ENCODE measurements at regions not wholly inside any gene's neighbourhood (a gene's known extent, or its start where the extent isn't known, plus 50 kb on each side); places are given as distances from the start of the nearest gene placed in this dataset.

GRCh38 chr3:94311651-94312050 lies 248.8 kb downstream of the NSUN3 start:
- no peak for TF ChIP-seq CTCF (optimal IDR thresholded peaks at IDR 0.05 in 1 of 3, IDR thresholded peaks at IDR 0.05 in 1 of 3, conservative IDR thresholded peaks at IDR 0.05 in 1 of 3; ENCODE audit: extremely low read depth in 1 of 3, insufficient read depth in 2 of 3, low read length in 3 of 3)
- no peak for TF ChIP-seq EZH2 (IDR thresholded peaks at IDR 0.05; ENCODE audit: low read length)
- H2AFZ ChIP-seq (ENCODE audit: control insufficient read depth, low read length) = no peak overlapping the region
- H3K9me3 ChIP-seq (ENCODE audit: control insufficient read depth, low read depth, low read length) = no peaks in the 10 kb centered on the region
- H3K27ac ChIP-seq (ENCODE audit: control insufficient read depth, insufficient read depth, low read length) = no peak overlapping the region
- no peaks in the 10 kb centered on the region for H3K79me2 ChIP-seq (ENCODE audit: control insufficient read depth, insufficient read depth, low read length)
- no peaks in the 10 kb centered on the region for H3K36me3 ChIP-seq (ENCODE audit: control insufficient read depth in 2 of 2, extremely low read depth in 1 of 2, insufficient read depth in 2 of 2, low read length in 2 of 2)
- no peaks in the 10 kb centered on the region for H3K9me1 ChIP-seq (ENCODE audit: control insufficient read depth, extremely low read depth, insufficient read depth, low read length)
- dilution Hi-C loops (cut with MboI; ENCODE audit: extremely low pct_ligation_motif_present, low sequenced_read_pairs) = no loop called here
- H4K20me1 ChIP-seq (ENCODE audit: control insufficient read depth, extremely low read depth, insufficient read depth, low read length) = no peaks in the 10 kb centered on the region
- H3K4me1 ChIP-seq (ENCODE audit: control insufficient read depth, extremely low read depth, insufficient read depth, low read length) = no peaks in the 10 kb centered on the region
- FAIRE-seq (no peak), DNase-seq (ENCODE audit: low read depth, low spot score) (no peak)
- no peak overlapping the region for H3K9ac ChIP-seq (ENCODE audit: control insufficient read depth, extremely low read depth, insufficient read depth, low read length)
- no peak overlapping the region for H3K4me2 ChIP-seq (ENCODE audit: control insufficient read depth, extremely low read depth, insufficient read depth, low read depth, low read length)
- H3K4me3 ChIP-seq (ENCODE audit: control insufficient read depth in 2 of 3, extremely low read depth in 1 of 3, insufficient read depth in 2 of 3, low read depth in 1 of 3, low read length in 3 of 3) = no peak overlapping the region
- H3K27me3 ChIP-seq (ENCODE audit: control insufficient read depth, extremely low read depth, insufficient read depth, low read length) = no peaks in the 10 kb centered on the region

- DNase-seq (ENCODE audit: low read depth, low spot score) (no peak), FAIRE-seq (no peak)
Observed at GRCh38 chr3:94314218-94314883, 251.5 kb downstream of the NSUN3 start.

More at GRCh38 chr3:94314218-94314883, 251.5 kb downstream of the NSUN3 start:
- H3K79me2 ChIP-seq (ENCODE audit: control insufficient read depth, insufficient read depth, low read length) = no peaks in the 10 kb centered on the region
- no peaks in the 10 kb centered on the region for H3K4me1 ChIP-seq (ENCODE audit: control insufficient read depth, extremely low read depth, insufficient read depth, low read length)
- no peaks in the 10 kb centered on the region for H3K9me1 ChIP-seq (ENCODE audit: control insufficient read depth, extremely low read depth, insufficient read depth, low read length)
- dilution Hi-C loops (cut with MboI; ENCODE audit: extremely low pct_ligation_motif_present, low sequenced_read_pairs) = no loop called here
- no peaks in the 10 kb centered on the region for H3K27me3 ChIP-seq (ENCODE audit: control insufficient read depth, extremely low read depth, insufficient read depth, low read length)
- H3K4me2 ChIP-seq (ENCODE audit: control insufficient read depth, extremely low read depth, insufficient read depth, low read depth, low read length) = no peak overlapping the region
- no peak overlapping the region for H2AFZ ChIP-seq (ENCODE audit: control insufficient read depth, low read length)
- H3K9ac ChIP-seq (ENCODE audit: control insufficient read depth, extremely low read depth, insufficient read depth, low read length) = no peak overlapping the region
- H4K20me1 ChIP-seq (ENCODE audit: control insufficient read depth, extremely low read depth, insufficient read depth, low read length) = no peaks in the 10 kb centered on the region
- no peak overlapping the region for H3K27ac ChIP-seq (ENCODE audit: control insufficient read depth, insufficient read depth, low read length)
- H3K4me3 ChIP-seq (ENCODE audit: control insufficient read depth in 2 of 3, extremely low read depth in 1 of 3, insufficient read depth in 2 of 3, low read depth in 1 of 3, low read length in 3 of 3) = no peak overlapping the region
- no peaks in the 10 kb centered on the region for H3K9me3 ChIP-seq (ENCODE audit: control insufficient read depth, low read depth, low read length)
- no peaks in the 10 kb centered on the region for H3K36me3 ChIP-seq (ENCODE audit: control insufficient read depth in 2 of 2, extremely low read depth in 1 of 2, insufficient read depth in 2 of 2, low read length in 2 of 2)
- no peak for TF ChIP-seq EZH2 (IDR thresholded peaks at IDR 0.05; ENCODE audit: low read length)
- TF ChIP-seq CTCF (optimal IDR thresholded peaks at IDR 0.05 in 1 of 3, IDR thresholded peaks at IDR 0.05 in 1 of 3, conservative IDR thresholded peaks at IDR 0.05 in 1 of 3; ENCODE audit: extremely low read depth in 1 of 3, insufficient read depth in 2 of 3, low read length in 3 of 3) = no peak

All from keratinocyte (primary cell).